ENCODE measurements at regions not wholly inside any gene's neighbourhood (a gene's known extent, or its start where the extent isn't known, plus 50 kb on each side); places are given as distances from the start of the nearest gene placed in this dataset.

GRCh38 chr3:46089237-46090011 is 62.1 kb upstream of the XCR1 start:
- DNase-seq, result peak; percentile 99

GRCh38 chr3:46087871-46088270 is 60.6 kb upstream of the XCR1 start:
- peak; percentile 68 for DNase-seq

- DNase-seq, result no peak
These were observed 59.7 kb upstream of the XCR1 start for GRCh38 chr3:46086986-46087385.

GRCh38 chr3:46086083-46086437 is 58.8 kb upstream of the XCR1 start:
- DNase-seq, result no peak

GRCh38 chr3:46085421-46086082 is 58.3 kb upstream of the XCR1 start:
- no peak for DNase-seq

- no peak for DNase-seq
These were observed 56.7 kb upstream of the XCR1 start for GRCh38 chr3:46083956-46084355.

GRCh38 chr3:46082849-46083248 is 55.6 kb upstream of the XCR1 start:
- no peak for DNase-seq

- no peak for DNase-seq
These were observed 54.7 kb upstream of the XCR1 start for GRCh38 chr3:46082021-46082420.

GRCh38 chr3:46080969-46081345 is 53.7 kb upstream of the XCR1 start:
- no peak for DNase-seq

GRCh38 chr3:46080124-46080968 is 53.1 kb upstream of the XCR1 start:
- no peak for DNase-seq

GRCh38 chr3:46078712-46079400 is 51.6 kb upstream of the XCR1 start:
- DNase-seq, result peak; percentile 96
